ENCODE measurements at regions not wholly inside any gene's neighbourhood (a gene's known extent, or its start where the extent isn't known, plus 50 kb on each side); places are given as distances from the start of the nearest gene placed in this dataset.

DNA sequence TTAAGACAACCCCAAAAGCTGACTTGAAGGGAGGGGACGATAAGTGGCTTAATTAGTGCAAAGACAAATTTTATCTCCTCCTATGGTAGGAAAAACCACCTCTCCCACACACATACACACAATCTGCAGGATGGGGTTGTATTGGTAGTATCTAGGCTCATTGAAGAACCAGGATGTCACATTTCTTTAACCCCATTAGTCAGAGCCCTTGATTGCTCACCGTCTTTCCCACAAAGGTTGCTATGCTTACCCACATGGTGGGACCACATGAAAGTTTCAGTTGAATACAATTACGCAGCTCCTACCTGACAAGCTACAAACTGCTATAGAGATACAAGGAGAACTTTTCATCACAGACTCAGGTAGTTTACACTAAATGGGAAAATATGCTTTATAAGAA, 765.0 kb upstream of the CELF4 start:
- Histone ChIP-seq H2AFZ (ENCODE audit: low read length) (no peak overlapping the region), H3K79me2 (ENCODE audit: low read length) (no peaks in the 10 kb centered on the region), H3K27ac (ENCODE audit: low read length) (no peak overlapping the region), H4K20me1 (ENCODE audit: low read length) (no peaks in the 10 kb centered on the region), H3K4me1 (ENCODE audit: insufficient read depth, low read length) (no peaks in the 10 kb centered on the region), H3K4me2 (ENCODE audit: low read length) (no peak overlapping the region), H3K9me2 (replicated peaks; ENCODE audit: low read length) (no peaks in the 10 kb centered on the region), H3K4me3 (ENCODE audit: low read length) (no peak overlapping the region), H3K9me3 (ENCODE audit: low read length) (no peaks in the 10 kb centered on the region), H3K36me3 (ENCODE audit: low read depth, low read length) (no peaks in the 10 kb centered on the region), H3K9ac (ENCODE audit: low read length) (no peak overlapping the region), H3K27me3 (ENCODE audit: low read length) (no peaks in the 10 kb centered on the region), H3F3A (ENCODE audit: low read length, unreplicated experiment) (no peaks in the 10 kb centered on the region)
- BruUV-seq (replicated peaks), result no TSS peak
- TF ChIP-seq EZH2phosphoT487 (IDR thresholded peaks at IDR 0.05; ENCODE audit: borderline replicate concordance, low read length), result no peak
- no peak for TF ChIP-seq CTCF (conservative IDR thresholded peaks at IDR 0.05; ENCODE audit: low read depth, low read length)
- TF ChIP-seq EZH2 (IDR thresholded peaks at IDR 0.05; ENCODE audit: low read length, unreplicated experiment), result no peak
- POLR2A ChIA-PET (ENCODE audit: unreplicated experiment), result no interaction called here
- CTCF ChIA-PET, result no interaction called here
- ATAC-seq, result no peak
- no peak for DNase-seq
- intact Hi-C loops (cut with micrococcal nuclease), result no loop called here

DNA sequence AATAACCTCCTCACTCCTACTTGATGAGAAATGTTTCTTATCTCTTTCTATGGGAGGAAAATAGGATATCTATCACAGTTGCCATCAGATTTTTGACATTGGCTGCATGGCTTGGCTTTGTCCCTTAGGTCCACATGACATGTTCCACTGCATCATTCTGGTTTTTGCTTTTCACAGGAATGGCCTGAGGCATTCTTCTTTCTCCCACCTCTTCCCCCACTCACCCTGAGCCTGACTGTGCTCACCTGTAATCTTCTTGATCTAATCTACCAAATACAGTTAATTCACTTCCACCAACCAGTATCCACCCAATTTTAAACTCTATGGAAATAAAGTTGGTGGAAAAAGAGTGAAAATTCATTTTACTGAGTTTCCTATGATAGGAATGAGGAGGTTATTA, 763.5 kb upstream of the CELF4 start:
- Histone ChIP-seq H3K4me1 (ENCODE audit: insufficient read depth, low read length) (no peaks in the 10 kb centered on the region), H3K4me2 (ENCODE audit: low read length) (no peak overlapping the region), H3K9me3 (ENCODE audit: low read length) (no peaks in the 10 kb centered on the region), H3F3A (ENCODE audit: low read length, unreplicated experiment) (no peaks in the 10 kb centered on the region), H3K27ac (ENCODE audit: low read length) (no peak overlapping the region), H3K27me3 (ENCODE audit: low read length) (no peaks in the 10 kb centered on the region), H3K9ac (ENCODE audit: low read length) (no peak overlapping the region), H2AFZ (ENCODE audit: low read length) (no peak overlapping the region), H3K79me2 (ENCODE audit: low read length) (no peaks in the 10 kb centered on the region), H4K20me1 (ENCODE audit: low read length) (no peaks in the 10 kb centered on the region), H3K36me3 (ENCODE audit: low read depth, low read length) (no peaks in the 10 kb centered on the region), H3K4me3 (ENCODE audit: low read length) (no peak overlapping the region), H3K9me2 (replicated peaks; ENCODE audit: low read length) (no peaks in the 10 kb centered on the region)
- intact Hi-C loops (cut with micrococcal nuclease), result no loop called here
- no TSS peak for BruUV-seq (replicated peaks)
- ChIA-PET POLR2A (ENCODE audit: unreplicated experiment) (no interaction called here), CTCF (no interaction called here)
- no peak for DNase-seq
- TF ChIP-seq EZH2 (IDR thresholded peaks at IDR 0.05; ENCODE audit: low read length, unreplicated experiment), result no peak
- TF ChIP-seq CTCF (conservative IDR thresholded peaks at IDR 0.05; ENCODE audit: low read depth, low read length), result no peak
- no peak for TF ChIP-seq EZH2phosphoT487 (IDR thresholded peaks at IDR 0.05; ENCODE audit: borderline replicate concordance, low read length)
- no peak for ATAC-seq

- Histone ChIP-seq H2AFZ (ENCODE audit: low read length) (no peak overlapping the region), H3K27ac (ENCODE audit: low read length) (no peak overlapping the region), H3K4me1 (ENCODE audit: insufficient read depth, low read length) (no peaks in the 10 kb centered on the region), H3K9ac (ENCODE audit: low read length) (no peak overlapping the region), H3K27me3 (ENCODE audit: low read length) (no peaks in the 10 kb centered on the region), H3K4me2 (ENCODE audit: low read length) (no peak overlapping the region), H3K79me2 (ENCODE audit: low read length) (no peaks in the 10 kb centered on the region), H3K36me3 (ENCODE audit: low read depth, low read length) (no peaks in the 10 kb centered on the region), H3K9me2 (replicated peaks; ENCODE audit: low read length) (no peaks in the 10 kb centered on the region), H4K20me1 (ENCODE audit: low read length) (no peaks in the 10 kb centered on the region), H3F3A (ENCODE audit: low read length, unreplicated experiment) (no peaks in the 10 kb centered on the region), H3K4me3 (ENCODE audit: low read length) (no peak overlapping the region), H3K9me3 (ENCODE audit: low read length) (no peaks in the 10 kb centered on the region)
- DNase-seq, result no peak
- no peak for ATAC-seq
- no TSS peak for BruUV-seq (replicated peaks)
- ChIA-PET POLR2A (ENCODE audit: unreplicated experiment) (no interaction called here), CTCF (no interaction called here)
- intact Hi-C loops (cut with micrococcal nuclease), result no loop called here
- TF ChIP-seq CTCF (conservative IDR thresholded peaks at IDR 0.05; ENCODE audit: low read depth, low read length), result no peak
- TF ChIP-seq EZH2 (IDR thresholded peaks at IDR 0.05; ENCODE audit: low read length, unreplicated experiment), result no peak
- TF ChIP-seq EZH2phosphoT487 (IDR thresholded peaks at IDR 0.05; ENCODE audit: borderline replicate concordance, low read length), result no peak
Observed at GRCh38 chr18:38322206-38322605, 756.6 kb upstream of the CELF4 start.
